Uterus (tissue), 2 donors: ENCODE measurements at regions not wholly inside any gene's neighbourhood (a gene's known extent, or its start where the extent isn't known, plus 50 kb on each side); places are given as distances from the start of the nearest gene placed in this dataset.

Experiments used
- POLR2A ChIP-seq, 2 donors: fragments of 450-650 bp; IDR thresholded peaks; one replicate each; pipeline ENCODE4 v1.6.1; 2016; ENCODE audit warnings: antibody characterized with exemption in 2 of 2, mild to moderate bottlenecking in 1 of 2, moderate library complexity in 1 of 2
- TF ChIP-seq, protein P1 (sequence below), 4 experiments: fragments of 200-600 bp in 2 of 4; fragments of 450-650 bp in 2 of 4; sonication (generic) in 2 of 4; IDR thresholded peaks; one replicate each; pipeline ENCODE4 v1.5.1; 2016 to 2019; ENCODE audit warnings: antibody characterized with exemption in 4 of 4, mild to moderate bottlenecking in 2 of 4, moderate library complexity in 1 of 4

DNA sequence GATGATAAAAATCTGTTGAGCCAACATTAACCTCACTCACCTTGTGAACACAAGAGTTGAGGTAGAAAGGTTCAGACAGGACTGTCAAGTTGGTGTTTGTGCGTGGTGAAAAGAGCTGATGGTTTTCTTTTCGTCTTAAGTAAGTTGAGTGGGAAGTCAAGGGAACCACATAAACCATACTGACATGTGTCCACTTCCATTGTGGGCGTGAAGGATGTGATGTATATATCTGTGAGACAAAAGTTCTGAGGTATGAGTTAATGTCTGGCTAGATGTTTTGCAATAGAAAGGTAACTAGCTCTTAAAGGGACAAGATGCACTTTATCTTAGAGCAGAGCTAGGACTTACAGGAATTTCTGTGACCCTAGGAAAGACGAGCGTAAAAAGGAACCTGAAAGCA, 1272.1 kb upstream of the ADGRB3 start:
- TF ChIP-seq, protein P1, sequence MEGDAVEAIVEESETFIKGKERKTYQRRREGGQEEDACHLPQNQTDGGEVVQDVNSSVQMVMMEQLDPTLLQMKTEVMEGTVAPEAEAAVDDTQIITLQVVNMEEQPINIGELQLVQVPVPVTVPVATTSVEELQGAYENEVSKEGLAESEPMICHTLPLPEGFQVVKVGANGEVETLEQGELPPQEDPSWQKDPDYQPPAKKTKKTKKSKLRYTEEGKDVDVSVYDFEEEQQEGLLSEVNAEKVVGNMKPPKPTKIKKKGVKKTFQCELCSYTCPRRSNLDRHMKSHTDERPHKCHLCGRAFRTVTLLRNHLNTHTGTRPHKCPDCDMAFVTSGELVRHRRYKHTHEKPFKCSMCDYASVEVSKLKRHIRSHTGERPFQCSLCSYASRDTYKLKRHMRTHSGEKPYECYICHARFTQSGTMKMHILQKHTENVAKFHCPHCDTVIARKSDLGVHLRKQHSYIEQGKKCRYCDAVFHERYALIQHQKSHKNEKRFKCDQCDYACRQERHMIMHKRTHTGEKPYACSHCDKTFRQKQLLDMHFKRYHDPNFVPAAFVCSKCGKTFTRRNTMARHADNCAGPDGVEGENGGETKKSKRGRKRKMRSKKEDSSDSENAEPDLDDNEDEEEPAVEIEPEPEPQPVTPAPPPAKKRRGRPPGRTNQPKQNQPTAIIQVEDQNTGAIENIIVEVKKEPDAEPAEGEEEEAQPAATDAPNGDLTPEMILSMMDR (IDR thresholded peaks at IDR 0.05) = no peak
- TF ChIP-seq POLR2A (IDR thresholded peaks at IDR 0.05) = no peak
